Mesenchymal stem cell (in vitro differentiated cells and primary cell): ENCODE measurements at regions not wholly inside any gene's neighbourhood (a gene's known extent, or its start where the extent isn't known, plus 50 kb on each side); places are given as distances from the start of the nearest gene placed in this dataset.

ENCODE experiments used
- DNase-seq: peaks from one replicate; pipeline ENCODE4 v3.0.0-alpha.2; 2013
- H2AFZ ChIP-seq: one replicate; pipeline ENCODE4 v1.6.1; 2013; ENCODE audit warnings: low read depth, mild to moderate bottlenecking, control low read depth, inconsistent platforms, low read length, moderate library complexity
- H2AK5ac ChIP-seq: 2 replicates; pipeline ENCODE4 v1.6.1; 2013; ENCODE audit warnings: low read length, moderate library complexity, mild to moderate bottlenecking, inconsistent platforms; ENCODE audit not compliant: severe bottlenecking
- H2BK120ac ChIP-seq: one replicate; pipeline ENCODE4 v1.6.1; 2013; ENCODE audit warnings: low read depth, mild to moderate bottlenecking, inconsistent platforms, low read length, moderate library complexity
- H2BK12ac ChIP-seq, 2 experiments: one replicate each; pipeline ENCODE4 v1.6.1; 2013; ENCODE audit warnings: inconsistent platforms in 2 of 2, low read length in 2 of 2, mild to moderate bottlenecking in 2 of 2, moderate library complexity in 2 of 2, control low read depth in 1 of 2
- H2BK15ac ChIP-seq: one replicate; pipeline ENCODE4 v1.6.1; 2013; ENCODE audit warnings: mild to moderate bottlenecking, low read depth, inconsistent platforms; ENCODE audit not compliant: poor library complexity, severe bottlenecking
- H2BK5ac ChIP-seq: 2 replicates; pipeline ENCODE4 v1.6.1; 2013; ENCODE audit warnings: low read depth, mild to moderate bottlenecking, low read length, control low read depth, inconsistent platforms; ENCODE audit not compliant: poor library complexity, severe bottlenecking
- H3K14ac ChIP-seq, 2 experiments: one replicate each; pipeline ENCODE4 v1.6.1; 2013; ENCODE audit warnings: inconsistent platforms in 2 of 2, low read length in 2 of 2, control low read depth in 1 of 2, mild to moderate bottlenecking in 1 of 2, moderate library complexity in 1 of 2
- H3K18ac ChIP-seq, 2 experiments: one replicate each; pipeline ENCODE4 v1.6.1; 2013; ENCODE audit warnings: inconsistent platforms in 2 of 2, low read length in 2 of 2, control low read depth in 1 of 2, low read depth in 1 of 2, mild to moderate bottlenecking in 1 of 2
- H3K23ac ChIP-seq, 2 experiments: one replicate each; pipeline ENCODE4 v1.6.1; 2013; ENCODE audit warnings: inconsistent platforms in 2 of 2, low read length in 2 of 2, mild to moderate bottlenecking in 2 of 2, moderate library complexity in 2 of 2, control low read depth in 1 of 2
- H3K27ac ChIP-seq: 2 replicates; pipeline ENCODE4 v1.5.1; 2013; ENCODE audit warnings: mild to moderate bottlenecking, moderate library complexity, low read length, control low read depth, inconsistent platforms; ENCODE audit not compliant: poor library complexity, severe bottlenecking
- H3K27me3 ChIP-seq, 2 experiments: 2 replicates each; pipeline versions ENCODE4 v1.6.1 to v1.7.0; 2013; ENCODE audit warnings: low read length in 2 of 2, mild to moderate bottlenecking in 2 of 2, moderate library complexity in 2 of 2, control low read depth in 1 of 2, inconsistent platforms in 1 of 2; ENCODE audit not compliant: control insufficient read depth in 1 of 2, insufficient read depth in 1 of 2
- H3K36me3 ChIP-seq, 2 experiments: 2 replicates each; pipeline versions ENCODE4 v1.6.1 to v1.7.0; 2013; ENCODE audit warnings: low read length in 2 of 2, control low read depth in 1 of 2, inconsistent platforms in 1 of 2, low read depth in 1 of 2, mild to moderate bottlenecking in 1 of 2; ENCODE audit not compliant: insufficient read depth in 2 of 2, control insufficient read depth in 1 of 2
- H3K4ac ChIP-seq, 2 experiments: one replicate each; pipeline ENCODE4 v1.6.1; 2013; ENCODE audit warnings: inconsistent platforms in 2 of 2, low read length in 2 of 2, mild to moderate bottlenecking in 2 of 2, moderate library complexity in 2 of 2, control low read depth in 1 of 2, low read depth in 1 of 2
- H3K4me1 ChIP-seq: 2 replicates; pipeline ENCODE4 v1.6.1; 2013; ENCODE audit warnings: low read depth, low read length, control low read depth; ENCODE audit not compliant: control insufficient read depth, insufficient read depth
- H3K4me2 ChIP-seq: 2 replicates; pipeline ENCODE4 v1.6.1; 2013; ENCODE audit warnings: low read length, mild to moderate bottlenecking, inconsistent platforms; ENCODE audit not compliant: poor library complexity, severe bottlenecking
- H3K4me3 ChIP-seq, 2 experiments: 2 replicates each; pipeline versions ENCODE4 v1.5.1 to v1.7.0; 2013; ENCODE audit warnings: low read length in 2 of 2, mild to moderate bottlenecking in 2 of 2, control low read depth in 1 of 2, low read depth in 1 of 2; ENCODE audit not compliant: insufficient read depth in 1 of 2
- H3K79me1 ChIP-seq: replicated peaks from 2 replicates; pipeline ENCODE4 v1.6.1; 2013; ENCODE audit warnings: mild to moderate bottlenecking, control low read depth, low read length, inconsistent platforms; ENCODE audit not compliant: poor library complexity, severe bottlenecking
- H3K9ac ChIP-seq: 2 replicates; pipeline ENCODE4 v1.7.0; 2013; ENCODE audit warnings: mild to moderate bottlenecking, low read length, moderate library complexity
- H3K9me3 ChIP-seq: 2 replicates; pipeline ENCODE4 v1.7.0; 2013; ENCODE audit warnings: mild to moderate bottlenecking, low read length; ENCODE audit not compliant: control insufficient read depth
- H4K8ac ChIP-seq: one replicate; pipeline ENCODE4 v1.6.1; 2013; ENCODE audit warnings: inconsistent platforms, mild to moderate bottlenecking, low read length, moderate library complexity
- H4K91ac ChIP-seq: one replicate; pipeline ENCODE4 v1.6.1; 2013; ENCODE audit warnings: mild to moderate bottlenecking, low read length, inconsistent platforms
- WGBS: methylation state at CpG from one replicate; pipeline ENCODE4 v1.1.7; 2013; ENCODE audit warnings: mixed read lengths; 5-methylcytosine and 5-hydroxymethylcytosine counted together

GRCh38 chr18:27717250-27717649 is 459.7 kb downstream of the CDH2 start:
- no peak overlapping the region for H4K91ac ChIP-seq
- no peak overlapping the region for H2AK5ac ChIP-seq
- H3K4me2 ChIP-seq: no peak overlapping the region
- H3K4ac ChIP-seq: no peak overlapping the region
- whole genome bisulfite sequencing: 92% methylated on average over 3 of the region's 4 CpGs
- H3K23ac ChIP-seq: no peak overlapping the region
- DNase-seq: no peak
- H2BK15ac ChIP-seq: no peak overlapping the region
- H4K8ac ChIP-seq: no peak overlapping the region
- H3K14ac ChIP-seq: no peak overlapping the region
- peak overlapping the region in 1 of 2 experiments; percentile 21 for H3K18ac ChIP-seq
- H3K27ac ChIP-seq: no peak overlapping the region
- H3K4me1 ChIP-seq: peaks cover under 1% of the 10 kb centered on the region
- no peak overlapping the region for H2BK5ac ChIP-seq
- H2AFZ ChIP-seq: no peak overlapping the region
- H3K9ac ChIP-seq: no peak overlapping the region
- no peak overlapping the region for H3K4me3 ChIP-seq
- H3K9me3 ChIP-seq: no peaks in the 10 kb centered on the region
- no peaks in the 10 kb centered on the region for H3K36me3 ChIP-seq
- no peak overlapping the region for H2BK12ac ChIP-seq
- no peaks in the 10 kb centered on the region for H3K79me1 ChIP-seq
- H3K27me3 ChIP-seq: peaks cover 0 to 2% of the 10 kb centered on the region in 2 experiments
- no peak overlapping the region for H2BK120ac ChIP-seq

- H3K18ac ChIP-seq: no peak overlapping the region
- H3K14ac ChIP-seq: no peak overlapping the region
- no peak overlapping the region for H2BK5ac ChIP-seq
- WGBS: no CpG with 5 or more reads among the region's 3 CpGs
- H2BK15ac ChIP-seq: no peak overlapping the region
- DNase-seq: peak; percentile 22
- no peak overlapping the region for H3K4me2 ChIP-seq
- H3K27me3 ChIP-seq: peaks cover 0 to 2% of the 10 kb centered on the region in 2 experiments
- no peaks in the 10 kb centered on the region for H3K36me3 ChIP-seq
- no peak overlapping the region for H4K91ac ChIP-seq
- H2BK12ac ChIP-seq: no peak overlapping the region
- H3K27ac ChIP-seq: no peak overlapping the region
- no peak overlapping the region for H3K9ac ChIP-seq
- peaks cover 1% of the 10 kb centered on the region for H3K4me1 ChIP-seq
- no peaks in the 10 kb centered on the region for H3K79me1 ChIP-seq
- no peak overlapping the region for H2BK120ac ChIP-seq
- no peak overlapping the region for H3K23ac ChIP-seq
- no peak overlapping the region for H4K8ac ChIP-seq
- H2AFZ ChIP-seq: no peak overlapping the region
- no peak overlapping the region for H3K4me3 ChIP-seq
- no peak overlapping the region for H2AK5ac ChIP-seq
- no peaks in the 10 kb centered on the region for H3K9me3 ChIP-seq
- no peak overlapping the region for H3K4ac ChIP-seq
Observed at GRCh38 chr18:27715751-27716150, 461.2 kb downstream of the CDH2 start.

- H3K4me2 ChIP-seq: no peak overlapping the region
- no peak overlapping the region for H4K8ac ChIP-seq
- H2BK120ac ChIP-seq: no peak overlapping the region
- no peak overlapping the region for H3K4ac ChIP-seq
- 18% methylated on average over 1 of the region's 3 CpGs for WGBS
- no peaks in the 10 kb centered on the region for H3K79me1 ChIP-seq
- no peak overlapping the region for H3K23ac ChIP-seq
- H2BK15ac ChIP-seq: no peak overlapping the region
- peak overlapping the region; percentile 70 for H3K27ac ChIP-seq
- no peak overlapping the region for H2BK5ac ChIP-seq
- no peak overlapping the region for H3K4me3 ChIP-seq
- no peak overlapping the region for H3K9ac ChIP-seq
- no peak overlapping the region for H3K14ac ChIP-seq
- peaks cover 0 to 2% of the 10 kb centered on the region in 2 experiments for H3K27me3 ChIP-seq
- H3K36me3 ChIP-seq: no peaks in the 10 kb centered on the region
- no peak overlapping the region for H2AK5ac ChIP-seq
- H3K4me1 ChIP-seq: peaks cover 1% of the 10 kb centered on the region
- H2AFZ ChIP-seq: no peak overlapping the region
- H4K91ac ChIP-seq: no peak overlapping the region
- peaks cover 5% of the 10 kb centered on the region for H3K9me3 ChIP-seq
- DNase-seq: peak; percentile 77
- no peak overlapping the region for H2BK12ac ChIP-seq
- H3K18ac ChIP-seq: no peak overlapping the region
Observed at GRCh38 chr18:27713738-27714095, 463.2 kb downstream of the CDH2 start.

DNA sequence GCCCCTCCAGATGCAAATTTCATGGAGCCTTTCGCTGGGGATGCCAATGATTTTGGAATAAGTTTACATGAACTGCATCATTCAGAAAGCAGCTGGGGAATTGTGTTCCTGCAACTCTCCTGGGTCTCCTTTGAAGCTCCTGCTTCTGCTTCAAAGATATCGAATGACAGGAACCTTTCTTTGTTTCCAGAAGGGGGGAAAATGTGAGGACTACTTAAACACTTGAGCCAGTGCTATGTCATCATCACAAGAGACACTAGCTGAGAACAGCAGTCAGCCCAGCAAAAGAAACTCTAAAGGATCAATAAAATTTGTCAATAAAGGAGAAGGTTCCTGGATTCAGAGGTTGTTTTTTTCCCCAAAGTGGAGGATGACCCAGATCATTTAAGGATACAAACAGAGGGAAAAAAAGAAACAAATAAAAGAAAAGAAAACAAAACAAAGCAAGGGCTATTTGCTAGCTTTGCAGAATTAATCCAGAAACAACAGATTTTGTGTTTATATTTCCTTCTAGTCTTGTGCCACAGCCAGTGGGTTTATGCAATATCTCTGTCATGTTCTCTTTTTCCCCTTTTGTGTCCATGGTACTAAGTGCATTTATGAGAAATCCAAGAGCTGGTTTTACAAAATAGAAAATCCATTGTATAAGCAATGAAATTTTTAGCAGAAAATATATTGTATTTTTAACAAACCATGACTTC is 463.7 kb downstream of the CDH2 start:
- Histone ChIP-seq H2BK120ac (no peak overlapping the region), H3K18ac (no peak overlapping the region), H3K27me3 (peaks cover 0 to 2% of the 10 kb centered on the region in 2 experiments), H2AK5ac (no peak overlapping the region), H3K9me3 (peaks cover 5% of the 10 kb centered on the region), H3K9ac (no peak overlapping the region), H3K27ac (peak overlapping the region; percentile 64), H3K4ac (no peak overlapping the region), H3K4me2 (no peak overlapping the region), H4K91ac (no peak overlapping the region), H2BK5ac (peak overlapping the region; percentile 83), H3K14ac (no peak overlapping the region), H3K79me1 (no peaks in the 10 kb centered on the region), H3K4me1 (peaks cover 1% of the 10 kb centered on the region), H4K8ac (no peak overlapping the region), H3K23ac (no peak overlapping the region), H2BK12ac (no peak overlapping the region), H2BK15ac (no peak overlapping the region), H3K36me3 (no peaks in the 10 kb centered on the region), H3K4me3 (no peak overlapping the region), H2AFZ (no peak overlapping the region)
- peak; percentile 34 for DNase-seq
- WGBS: 31% methylated on average over 2 of the region's 2 CpGs
